ENCODE measurements at regions not wholly inside any gene's neighbourhood (a gene's known extent, or its start where the extent isn't known, plus 50 kb on each side); places are given as distances from the start of the nearest gene placed in this dataset.

- TF ChIP-seq CTCF (IDR thresholded peaks at IDR 0.05) (no peak), ZFX (IDR thresholded peaks at IDR 0.05; ENCODE audit: borderline replicate concordance) (no peak)
- no peak overlapping the region for H3K27ac ChIP-seq
These were observed 209.5 kb downstream of the LPIN1 start for GRCh38 chr2:11955884-11956291.

- TF ChIP-seq ZFX (IDR thresholded peaks at IDR 0.05; ENCODE audit: borderline replicate concordance): no peak
- TF ChIP-seq CTCF (IDR thresholded peaks at IDR 0.05): no peak
- no peak overlapping the region for H3K27ac ChIP-seq
These were observed 216.4 kb downstream of the LPIN1 start for GRCh38 chr2:11962707-11963328.

DNA sequence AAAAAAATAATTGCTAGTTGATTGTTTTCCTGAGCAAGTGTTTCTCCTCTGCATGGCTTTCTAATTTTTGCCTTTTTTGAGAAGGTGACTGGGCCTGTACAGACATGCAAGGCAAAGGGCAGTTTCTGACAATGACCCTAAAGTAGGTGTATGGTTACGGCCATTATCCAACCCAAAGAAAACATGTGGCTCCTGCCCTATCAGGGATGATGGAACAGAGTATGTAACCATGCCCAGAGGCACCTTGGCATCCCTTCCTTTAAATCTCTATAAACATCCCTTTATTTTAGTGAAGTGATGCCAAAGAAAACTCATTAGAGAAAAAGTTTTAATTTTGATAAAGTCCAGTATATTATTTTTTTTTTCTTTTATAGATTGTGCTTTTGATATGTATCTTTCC is 217.5 kb downstream of the LPIN1 start:
- TF ChIP-seq CTCF (IDR thresholded peaks at IDR 0.05) (no peak), ZFX (IDR thresholded peaks at IDR 0.05; ENCODE audit: borderline replicate concordance) (no peak)
- H3K27ac ChIP-seq: no peak overlapping the region

DNA sequence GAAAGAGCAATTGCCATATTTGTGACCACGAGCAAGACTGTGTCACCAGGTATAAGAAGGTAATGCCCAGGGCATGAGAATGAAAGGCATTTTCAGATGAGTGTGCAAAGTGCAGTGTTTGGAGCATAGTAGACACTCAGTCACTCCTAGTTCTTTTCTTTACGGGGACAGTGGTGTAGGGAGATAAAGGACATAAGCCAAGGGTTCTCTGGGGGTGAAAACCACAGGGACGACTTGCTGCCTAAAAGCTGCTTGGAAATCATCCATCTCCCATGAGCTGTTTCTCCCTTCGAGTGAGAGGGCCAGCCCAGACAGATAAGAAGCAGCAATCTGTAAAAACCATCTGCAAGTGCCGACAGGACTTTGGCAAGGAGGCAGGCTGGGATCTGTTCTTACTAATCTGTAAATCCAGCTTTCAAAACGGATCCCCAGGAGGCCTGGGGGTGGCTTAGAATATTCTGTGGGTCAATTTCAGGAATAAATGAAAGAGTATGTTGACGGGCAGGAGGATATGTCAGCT is 221.6 kb downstream of the LPIN1 start:
- no peak overlapping the region for H3K27ac ChIP-seq
- TF ChIP-seq ZFX (IDR thresholded peaks at IDR 0.05; ENCODE audit: borderline replicate concordance) (no peak), CTCF (IDR thresholded peaks at IDR 0.05) (no peak)

DNA sequence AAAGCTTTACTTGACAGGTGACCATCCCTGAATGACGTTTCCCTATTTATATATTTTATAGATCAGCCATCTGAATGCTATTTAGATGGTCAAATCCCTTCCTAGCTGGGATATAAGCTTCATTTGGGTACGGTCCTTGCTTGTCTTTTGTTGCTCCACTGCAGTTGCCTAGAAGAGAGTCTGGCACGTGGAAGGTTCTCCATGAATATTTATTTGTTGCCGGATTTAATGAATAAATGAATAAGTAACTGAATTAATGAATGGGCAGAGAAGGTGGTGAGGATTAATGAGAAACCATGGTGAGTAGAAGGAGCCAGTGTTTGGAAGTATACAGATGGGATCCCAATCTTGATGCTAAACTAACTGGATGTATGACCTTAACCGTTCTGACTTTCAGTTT is 222.1 kb downstream of the LPIN1 start:
- TF ChIP-seq CTCF (IDR thresholded peaks at IDR 0.05) (no peak), ZFX (IDR thresholded peaks at IDR 0.05; ENCODE audit: borderline replicate concordance) (no peak)
- H3K27ac ChIP-seq: no peak overlapping the region

GRCh38 chr2:11969774-11970173 is 223.3 kb downstream of the LPIN1 start:
- no peak for TF ChIP-seq ZFX (IDR thresholded peaks at IDR 0.05; ENCODE audit: borderline replicate concordance)
- no peak for TF ChIP-seq CTCF (IDR thresholded peaks at IDR 0.05)
- no peak overlapping the region for H3K27ac ChIP-seq

GRCh38 chr2:11974573-11974972 is 228.1 kb downstream of the LPIN1 start:
- H3K27ac ChIP-seq: no peak overlapping the region
- TF ChIP-seq CTCF (IDR thresholded peaks at IDR 0.05) (no peak), ZFX (IDR thresholded peaks at IDR 0.05; ENCODE audit: borderline replicate concordance) (no peak)

Measured in 22Rv1 (cell line).